K562 (cell line): ENCODE measurements at regions not wholly inside any gene's neighbourhood (a gene's known extent, or its start where the extent isn't known, plus 50 kb on each side); places are given as distances from the start of the nearest gene placed in this dataset.

ENCODE experiments used
- ATAC-seq: fragments of 200-7000 bp; cut with Tn5 transposase; 3 replicates; pipeline ENCODE4 v1.9.1; 2020; ENCODE audit warnings: moderate library complexity
- BruUV-seq: library from RNA; stranded (reverse); fragments of 400-500 nt; replicated peaks from 2 replicates; lab custom pipeline; 2021; lab: Mats Ljungman, UMichigan
- CTCF ChIA-PET: fragments of 300-600 bp; formaldehyde crosslinking; extraction: SDS; loops from one replicate; lab custom pipeline; 2021; ENCODE audit warnings: low intra/inter-chr PET ratio; lab: Yijun Ruan, JAX
- POLR2A ChIA-PET: fragments of 300-600, 350-650 bp; sonication (Branson Sonifier 250); formaldehyde crosslinking; extraction: SDS; loops from one replicate; lab custom pipeline; 2021; ENCODE audit warnings: antibody characterized with exemption, inconsistent platforms; lab: Yijun Ruan, JAX
- DNase-seq, 4 experiments: peaks; one replicate each; pipeline versions ENCODE4 v3.0.0 to v3.0.0-alpha.2; 2011 to 2018; ENCODE audit warnings: low spot score in 3 of 4, mixed read lengths in 3 of 4; ENCODE audit errors: extremely low read depth in 1 of 4
- FAIRE-seq: peaks from 2 replicates; lab custom pipeline; 2011; peaks lifted over from hg19 to GRCh38; lab: Jason Lieb, UNC
- H2AFZ ChIP-seq: 2 replicates; pipeline ENCODE4 v1.6.0; 2011; ENCODE audit warnings: low read depth, low read length, control low read depth, inconsistent platforms
- H3K27ac ChIP-seq: fragments of 200-600 bp; 3 replicates; pipeline ENCODE4 v1.8.0; 2011; ENCODE audit warnings: low read depth, mild to moderate bottlenecking, control low read depth, inconsistent platforms, low read length, moderate library complexity, mixed read lengths; ENCODE audit errors: extremely low read depth
- H3K27me3 ChIP-seq, 2 experiments: fragments of 300-600 bp in 1 of 2; 2 replicates in 1 of 2; 3 replicates in 1 of 2; pipeline versions ENCODE4 v1.6.0 to v1.8.0; 2011; ENCODE audit warnings: inconsistent platforms in 2 of 2, low read length in 2 of 2, mild to moderate bottlenecking in 1 of 2, mixed read lengths in 1 of 2, moderate library complexity in 1 of 2; ENCODE audit not compliant: control insufficient read depth in 2 of 2, insufficient read depth in 2 of 2
- H3K36me3 ChIP-seq: fragments of 300-600 bp; 3 replicates; pipeline ENCODE4 v1.8.0; 2011; ENCODE audit warnings: mild to moderate bottlenecking, low read length, inconsistent platforms; ENCODE audit not compliant: control insufficient read depth, insufficient read depth
- H3K4me1 ChIP-seq, 2 experiments: fragments of 200-600 bp in 1 of 2; replicated peaks in 1 of 2; 2 replicates in 1 of 2; 3 replicates in 1 of 2; pipeline versions ENCODE4 v1.5.1 to v1.8.0; 2011; ENCODE audit warnings: inconsistent platforms in 2 of 2, low read length in 2 of 2, mild to moderate bottlenecking in 1 of 2, mixed read lengths in 1 of 2, moderate library complexity in 1 of 2; ENCODE audit not compliant: control insufficient read depth in 2 of 2, insufficient read depth in 2 of 2
- H3K4me2 ChIP-seq: 2 replicates; pipeline ENCODE4 v1.6.1; 2011; ENCODE audit warnings: low read length, control low read depth, inconsistent platforms, mixed read lengths; ENCODE audit not compliant: insufficient read depth
- H3K4me3 ChIP-seq: fragments of 200-600 bp; sonication (generic), shearing (Covaris generic); 2 replicates; pipeline ENCODE4 v1.5.1; 2016; ENCODE audit warnings: control low read depth, inconsistent platforms
- H3K79me2 ChIP-seq: fragments of 200-600 bp; 3 replicates; pipeline ENCODE4 v1.8.0; 2011; ENCODE audit warnings: low read length, inconsistent platforms; ENCODE audit not compliant: control insufficient read depth, insufficient read depth
- H3K9ac ChIP-seq, 2 experiments: 2 replicates each; pipeline versions ENCODE4 v1.6.0 to v1.6.1; 2011; ENCODE audit warnings: low read depth in 2 of 2, low read length in 2 of 2, control low read depth in 1 of 2, inconsistent platforms in 1 of 2, mild to moderate bottlenecking in 1 of 2, mixed read lengths in 1 of 2; ENCODE audit not compliant: insufficient read depth in 1 of 2
- H3K9me1 ChIP-seq: one replicate; pipeline ENCODE4 v1.6.0; 2011; ENCODE audit warnings: inconsistent platforms, mild to moderate bottlenecking, low read length, moderate library complexity; ENCODE audit not compliant: control insufficient read depth, insufficient read depth
- H3K9me3 ChIP-seq: replicated peaks from 2 replicates; pipeline ENCODE4 v1.5.1; 2011; ENCODE audit warnings: low read depth, low read length, inconsistent platforms; ENCODE audit not compliant: control insufficient read depth, insufficient read depth
- H4K20me1 ChIP-seq: replicated peaks from 2 replicates; pipeline ENCODE4 v1.6.1; 2011; ENCODE audit warnings: low read length, inconsistent platforms, mixed read lengths; ENCODE audit not compliant: control insufficient read depth, insufficient read depth
- ATF2 ChIP-seq: sonication (generic); formaldehyde crosslinking; IDR thresholded peaks from 2 replicates; pipeline ENCODE4 v1.8.1; 2022; ENCODE audit warnings: missing genetic modification reagents
- CTCF ChIP-seq, 3 experiments: IDR thresholded peaks in 2 of 3; conservative IDR thresholded peaks in 1 of 3; 2 replicates each; pipeline ENCODE4 v1.5.1; 2011 to 2012; ENCODE audit warnings: low read length in 3 of 3, mild to moderate bottlenecking in 3 of 3, control low read depth in 2 of 3, improper control_type of control experiment in 1 of 3, inconsistent platforms in 1 of 3, low read depth in 1 of 3, mixed read lengths in 1 of 3, moderate library complexity in 1 of 3; ENCODE audit not compliant: insufficient read depth in 2 of 3
- EP300 ChIP-seq: IDR thresholded peaks from 2 replicates; pipeline ENCODE4 v1.6.1; 2012; ENCODE audit warnings: low read length, improper control_type of control experiment
- HIVEP1 ChIP-seq: fragments of 250-450 bp; sonication (Bioruptor Pico); IDR thresholded peaks from 2 replicates; pipeline ENCODE4 v1.4.0; 2020; ENCODE audit warnings: mild to moderate bottlenecking
- MXI1 ChIP-seq: IDR thresholded peaks from 2 replicates; pipeline ENCODE4 v1.6.1; 2011; ENCODE audit warnings: low read depth, mild to moderate bottlenecking, improper control_type of control experiment, low read length
- NR3C1 ChIP-seq: sonication (generic); formaldehyde crosslinking; IDR thresholded peaks from 2 replicates; pipeline ENCODE4 v1.8.1; 2022; ENCODE audit warnings: missing genetic modification reagents
- TAF1 ChIP-seq: IDR thresholded peaks from 2 replicates; pipeline ENCODE4 v1.6.1; 2011; ENCODE audit warnings: mild to moderate bottlenecking, low read length, moderate library complexity; ENCODE audit not compliant: insufficient read depth, control insufficient read depth, severe bottlenecking; ENCODE audit errors: extremely low read depth
- TEAD4 ChIP-seq, 2 experiments: sonication (generic) in 1 of 2; formaldehyde crosslinking in 1 of 2; IDR thresholded peaks; 2 replicates each; pipeline versions ENCODE4 v1.6.1 to v1.8.0; 2012 to 2022; ENCODE audit warnings: borderline replicate concordance in 1 of 2, inconsistent platforms in 1 of 2, low read length in 1 of 2, mild to moderate bottlenecking in 1 of 2, missing genetic modification reagents in 1 of 2
- USF1 ChIP-seq: sonication (generic); formaldehyde crosslinking; IDR thresholded peaks from 2 replicates; pipeline ENCODE4 v1.9.0; 2022; ENCODE audit warnings: mild to moderate bottlenecking, missing genetic modification reagents
- ZKSCAN1 ChIP-seq: fragments of 150-350 bp; IDR thresholded peaks from 2 replicates; pipeline ENCODE4 v1.6.1; 2016; ENCODE audit warnings: low read depth, low read length
- ZNF311 ChIP-seq: fragments of 250-450 bp; sonication (Bioruptor Pico); IDR thresholded peaks from 2 replicates; pipeline ENCODE4 v1.4.0; 2020; ENCODE audit warnings: mild to moderate bottlenecking, moderate library complexity
- ZNF655 ChIP-seq: fragments of 250-450 bp; sonication (Bioruptor Pico); IDR thresholded peaks from 2 replicates; pipeline ENCODE4 v1.5.0; 2021
- WGBS: fragments of 100-300 bp; shearing (Covaris generic); methylation state at CpG from one replicate; pipeline ENCODE4 v1.1.6; 2016; ENCODE audit warnings: low coverage, mixed read lengths; ENCODE audit not compliant: insufficient coverage; ENCODE audit errors: missing lambda C conversion rate; 5-methylcytosine and 5-hydroxymethylcytosine counted together
- in situ Hi-C: fragments of 300-500 bp; cut with MboI; formaldehyde crosslinking; loops from 4 replicates; pipeline ENCODE4 v1.15.0; 2018; ENCODE audit warnings: inconsistent platforms, mixed read lengths
- intact Hi-C: fragments of 100-400 bp; cut with micrococcal nuclease; formaldehyde crosslinking; loops from 2 replicates; pipeline ENCODE4 v1.14.2; 2022
- TF ChIP-seq, protein P1 (sequence below), 2 experiments: fragments of 250-450 bp in 1 of 2; fragments of 450-650 bp in 1 of 2; sonication (Bioruptor Pico) in 1 of 2; IDR thresholded peaks; 2 replicates each; pipeline versions ENCODE4 v1.6.1 to v1.8.0; 2016 to 2021; ENCODE audit warnings: mild to moderate bottlenecking in 2 of 2, moderate library complexity in 2 of 2, missing compliant biosample characterization in 1 of 2, missing genetic modification characterization in 1 of 2
- TF ChIP-seq, protein P2 (sequence below): fragments of 250-450 bp; sonication (Bioruptor Pico); IDR thresholded peaks from 2 replicates; pipeline ENCODE4 v1.9.0; 2021; ENCODE audit warnings: mild to moderate bottlenecking, inconsistent platforms

GRCh38 chr12:89995870-89996269 is 287.2 kb upstream of the ATP2B1 start:
- ChIA-PET POLR2A (no interaction called here), CTCF (no interaction called here)
- ATAC-seq, result no peak
- in situ Hi-C loops, result no loop called here
- Histone ChIP-seq H3K27me3 (no peaks in the 10 kb centered on the region), H3K9me1 (no peaks in the 10 kb centered on the region), H3K4me2 (no peak overlapping the region), H3K9ac (no peak overlapping the region), H3K27ac (no peak overlapping the region), H2AFZ (no peak overlapping the region), H3K4me1 (no peaks in the 10 kb centered on the region), H3K4me3 (no peak overlapping the region), H3K9me3 (no peaks in the 10 kb centered on the region), H3K79me2 (no peaks in the 10 kb centered on the region), H4K20me1 (no peaks in the 10 kb centered on the region), H3K36me3 (no peaks in the 10 kb centered on the region)
- no peak for FAIRE-seq
- no peak for DNase-seq
- 0% methylated on average over 1 of the region's 1 CpG for WGBS
- BruUV-seq, result no TSS peak
- intact Hi-C loops, result no loop called here
- no peak for TF ChIP-seq ZKSCAN1
- TF ChIP-seq, protein P1, sequence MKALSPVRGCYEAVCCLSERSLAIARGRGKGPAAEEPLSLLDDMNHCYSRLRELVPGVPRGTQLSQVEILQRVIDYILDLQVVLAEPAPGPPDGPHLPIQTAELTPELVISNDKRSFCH (CRISPR knock-in tag; IDR thresholded peaks at IDR 0.05), result no peak
- TF ChIP-seq, protein P1 (tag; IDR thresholded peaks at IDR 0.05), result no peak
- TF ChIP-seq USF1 (CRISPR knock-in tag), result no peak
- TF ChIP-seq, protein P2, sequence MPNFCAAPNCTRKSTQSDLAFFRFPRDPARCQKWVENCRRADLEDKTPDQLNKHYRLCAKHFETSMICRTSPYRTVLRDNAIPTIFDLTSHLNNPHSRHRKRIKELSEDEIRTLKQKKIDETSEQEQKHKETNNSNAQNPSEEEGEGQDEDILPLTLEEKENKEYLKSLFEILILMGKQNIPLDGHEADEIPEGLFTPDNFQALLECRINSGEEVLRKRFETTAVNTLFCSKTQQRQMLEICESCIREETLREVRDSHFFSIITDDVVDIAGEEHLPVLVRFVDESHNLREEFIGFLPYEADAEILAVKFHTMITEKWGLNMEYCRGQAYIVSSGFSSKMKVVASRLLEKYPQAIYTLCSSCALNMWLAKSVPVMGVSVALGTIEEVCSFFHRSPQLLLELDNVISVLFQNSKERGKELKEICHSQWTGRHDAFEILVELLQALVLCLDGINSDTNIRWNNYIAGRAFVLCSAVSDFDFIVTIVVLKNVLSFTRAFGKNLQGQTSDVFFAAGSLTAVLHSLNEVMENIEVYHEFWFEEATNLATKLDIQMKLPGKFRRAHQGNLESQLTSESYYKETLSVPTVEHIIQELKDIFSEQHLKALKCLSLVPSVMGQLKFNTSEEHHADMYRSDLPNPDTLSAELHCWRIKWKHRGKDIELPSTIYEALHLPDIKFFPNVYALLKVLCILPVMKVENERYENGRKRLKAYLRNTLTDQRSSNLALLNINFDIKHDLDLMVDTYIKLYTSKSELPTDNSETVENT (CRISPR knock-in tag), result no peak
- TF ChIP-seq TEAD4 (IDR thresholded peaks at IDR 0.05; ENCODE audit: low read length), result no peak
- no peak for TF ChIP-seq TEAD4 (CRISPR knock-in tag; IDR thresholded peaks at IDR 0.05; ENCODE audit: borderline replicate concordance)
- no peak for TF ChIP-seq NR3C1 (CRISPR knock-in tag)
- TF ChIP-seq ZNF655 (CRISPR knock-in tag), result no peak
- TF ChIP-seq EP300, result no peak
- no peak for TF ChIP-seq MXI1
- TF ChIP-seq ZNF311 (CRISPR knock-in tag), result no peak
- TF ChIP-seq ATF2 (CRISPR knock-in tag), result no peak
- TF ChIP-seq HIVEP1 (CRISPR knock-in tag), result no peak
- TF ChIP-seq CTCF (IDR thresholded peaks at IDR 0.05 in 2 of 3, conservative IDR thresholded peaks at IDR 0.05 in 1 of 3; ENCODE audit: insufficient read depth in 2 of 3, low read depth in 1 of 3, low read length in 3 of 3), result no peak
- TF ChIP-seq TAF1, result no peak
